Cardiac muscle cell (in vitro differentiated cells and primary cell): ENCODE measurements at regions not wholly inside any gene's neighbourhood (a gene's known extent, or its start where the extent isn't known, plus 50 kb on each side); places are given as distances from the start of the nearest gene placed in this dataset.

Experiments used
- DNase-seq, 2 donors: peaks; one replicate each; pipeline versions ENCODE4 v3.0.0 to v3.0.0-alpha.2; 2010 to 2017; ENCODE audit warnings: low read depth in 1 of 2, low spot score in 1 of 2
- H3K27ac ChIP-seq: fragments of 200-600 bp; sonication (generic); 2 replicates; pipeline ENCODE4 v1.5.1; 2016
- H3K27me3 ChIP-seq: fragments of 200-600 bp; sonication (generic); 2 replicates; pipeline ENCODE4 v1.6.0; 2016; ENCODE audit warnings: control low read depth
- H3K36me3 ChIP-seq: fragments of 200-600 bp; sonication (generic); 2 replicates; pipeline ENCODE4 v1.5.1; 2016; ENCODE audit warnings: control low read depth
- H3K4me1 ChIP-seq: fragments of 200-600 bp; sonication (generic); 2 replicates; pipeline ENCODE4 v1.8.1; 2017; ENCODE audit warnings: low read depth, mild to moderate bottlenecking, mixed run types
- H3K4me3 ChIP-seq: fragments of 200-600 bp; sonication (generic); 2 replicates; pipeline ENCODE4 v1.5.1; 2016; ENCODE audit warnings: mild to moderate bottlenecking
- H3K9me3 ChIP-seq: fragments of 200-600 bp; sonication (generic); 2 replicates; pipeline ENCODE4 v1.5.1; 2017; ENCODE audit warnings: low read depth, mild to moderate bottlenecking, control low read depth
- TF ChIP-seq, protein P1 (sequence below): IDR thresholded peaks from 2 replicates; pipeline ENCODE4 v1.5.1; 2012; ENCODE audit warnings: low read depth, mild to moderate bottlenecking, low read length

DNA sequence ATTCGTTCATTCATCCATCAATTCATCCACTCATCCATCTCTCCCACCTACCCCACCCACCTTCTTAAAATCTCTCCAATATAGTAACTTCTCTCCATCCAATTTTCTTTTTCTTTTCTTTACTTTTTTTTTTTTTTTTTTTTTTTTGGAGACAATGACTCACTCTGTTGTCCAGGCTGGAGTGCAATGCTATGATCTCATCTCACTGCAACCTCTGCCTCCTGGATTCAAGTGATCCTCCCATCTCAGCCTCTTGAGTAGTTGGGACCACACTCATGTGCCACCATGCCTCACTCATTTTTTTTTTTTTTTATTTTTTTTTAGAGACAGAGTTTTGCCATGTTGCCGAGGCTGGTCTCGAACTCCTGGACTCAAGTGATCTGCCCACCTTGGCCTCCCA lies 118.4 kb downstream of the SUDS3 start:
- Histone ChIP-seq H3K4me3 (no peak overlapping the region), H3K27ac (no peak overlapping the region), H3K9me3 (no peaks in the 10 kb centered on the region), H3K4me1 (no peaks in the 10 kb centered on the region), H3K36me3 (no peaks in the 10 kb centered on the region), H3K27me3 (no peaks in the 10 kb centered on the region)
- TF ChIP-seq, protein P1, sequence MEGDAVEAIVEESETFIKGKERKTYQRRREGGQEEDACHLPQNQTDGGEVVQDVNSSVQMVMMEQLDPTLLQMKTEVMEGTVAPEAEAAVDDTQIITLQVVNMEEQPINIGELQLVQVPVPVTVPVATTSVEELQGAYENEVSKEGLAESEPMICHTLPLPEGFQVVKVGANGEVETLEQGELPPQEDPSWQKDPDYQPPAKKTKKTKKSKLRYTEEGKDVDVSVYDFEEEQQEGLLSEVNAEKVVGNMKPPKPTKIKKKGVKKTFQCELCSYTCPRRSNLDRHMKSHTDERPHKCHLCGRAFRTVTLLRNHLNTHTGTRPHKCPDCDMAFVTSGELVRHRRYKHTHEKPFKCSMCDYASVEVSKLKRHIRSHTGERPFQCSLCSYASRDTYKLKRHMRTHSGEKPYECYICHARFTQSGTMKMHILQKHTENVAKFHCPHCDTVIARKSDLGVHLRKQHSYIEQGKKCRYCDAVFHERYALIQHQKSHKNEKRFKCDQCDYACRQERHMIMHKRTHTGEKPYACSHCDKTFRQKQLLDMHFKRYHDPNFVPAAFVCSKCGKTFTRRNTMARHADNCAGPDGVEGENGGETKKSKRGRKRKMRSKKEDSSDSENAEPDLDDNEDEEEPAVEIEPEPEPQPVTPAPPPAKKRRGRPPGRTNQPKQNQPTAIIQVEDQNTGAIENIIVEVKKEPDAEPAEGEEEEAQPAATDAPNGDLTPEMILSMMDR, result no peak
- DNase-seq, result no peak

DNA sequence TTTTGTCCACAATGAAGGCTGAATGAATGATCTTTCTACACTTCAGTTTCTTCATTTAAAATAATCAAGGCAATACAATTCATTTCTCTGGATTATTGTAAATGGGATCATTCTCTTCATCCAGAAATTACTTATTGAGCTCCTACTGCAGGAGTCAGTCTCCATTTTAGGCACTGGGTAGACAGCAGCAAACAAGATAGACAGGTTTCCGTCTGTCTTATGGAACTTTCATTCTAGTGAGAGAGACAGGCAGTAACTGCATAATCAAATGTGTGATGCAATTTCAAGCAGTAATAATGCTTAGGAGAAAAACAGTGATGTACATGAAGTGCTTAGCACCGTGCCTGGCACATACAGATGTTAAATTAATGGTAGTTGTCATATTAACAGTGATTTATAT lies 118.9 kb downstream of the SUDS3 start:
- H3K4me3 ChIP-seq, result no peak overlapping the region
- H3K27ac ChIP-seq, result no peak overlapping the region
- no peak for DNase-seq
- no peaks in the 10 kb centered on the region for H3K4me1 ChIP-seq
- TF ChIP-seq, protein P1, result no peak
- H3K27me3 ChIP-seq, result no peaks in the 10 kb centered on the region
- no peaks in the 10 kb centered on the region for H3K9me3 ChIP-seq
- H3K36me3 ChIP-seq, result no peaks in the 10 kb centered on the region

DNA sequence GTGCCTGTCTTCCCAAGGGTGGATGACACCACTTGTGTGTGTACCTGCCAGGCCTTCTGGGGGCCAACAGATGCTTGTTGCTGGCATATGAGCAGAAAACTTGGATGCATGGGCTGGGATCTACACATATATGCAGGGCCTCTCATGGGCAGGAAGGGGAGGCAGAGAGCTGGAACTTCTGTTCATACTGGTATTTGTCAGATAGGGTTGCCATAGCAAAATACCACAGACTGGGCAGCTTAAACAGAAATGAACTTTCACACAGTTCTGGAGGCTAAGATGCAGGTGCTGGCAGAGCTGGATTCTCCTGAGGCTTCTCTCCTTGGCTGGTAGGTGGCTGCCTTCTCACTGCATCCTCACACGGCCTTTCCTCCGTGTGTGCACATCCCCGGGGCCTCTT lies 121.8 kb downstream of the SUDS3 start:
- H3K27me3 ChIP-seq, result no peaks in the 10 kb centered on the region
- no peak overlapping the region for H3K27ac ChIP-seq
- TF ChIP-seq, protein P1, result no peak
- DNase-seq, result peak in 1 of 2 donors; percentile 54
- H3K36me3 ChIP-seq, result no peaks in the 10 kb centered on the region
- H3K9me3 ChIP-seq, result no peaks in the 10 kb centered on the region
- no peak overlapping the region for H3K4me3 ChIP-seq
- H3K4me1 ChIP-seq, result no peaks in the 10 kb centered on the region

DNA sequence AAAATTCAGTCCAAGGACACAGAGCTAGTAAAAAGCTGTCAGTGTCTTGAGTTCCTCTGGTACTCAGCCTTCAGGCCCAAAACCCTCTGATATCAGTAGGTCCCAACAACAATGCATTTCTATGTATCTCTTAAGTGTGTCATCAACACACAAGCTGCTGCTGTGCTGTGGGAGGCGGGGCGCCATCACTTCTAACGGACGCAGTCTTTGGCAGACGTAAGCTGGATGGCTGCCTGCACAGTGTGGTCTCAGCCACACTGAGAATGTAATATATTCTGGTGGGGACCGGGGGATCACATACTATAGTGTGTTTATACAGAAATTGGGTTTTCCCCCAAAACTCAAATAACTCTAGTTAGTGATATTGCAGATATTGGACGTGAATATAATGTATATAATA lies 123.9 kb downstream of the SUDS3 start:
- TF ChIP-seq, protein P1, result no peak
- H3K27me3 ChIP-seq, result no peaks in the 10 kb centered on the region
- H3K4me3 ChIP-seq, result no peak overlapping the region
- DNase-seq, result no peak
- H3K27ac ChIP-seq, result no peak overlapping the region
- no peaks in the 10 kb centered on the region for H3K4me1 ChIP-seq
- H3K9me3 ChIP-seq, result no peaks in the 10 kb centered on the region
- H3K36me3 ChIP-seq, result no peaks in the 10 kb centered on the region

DNA sequence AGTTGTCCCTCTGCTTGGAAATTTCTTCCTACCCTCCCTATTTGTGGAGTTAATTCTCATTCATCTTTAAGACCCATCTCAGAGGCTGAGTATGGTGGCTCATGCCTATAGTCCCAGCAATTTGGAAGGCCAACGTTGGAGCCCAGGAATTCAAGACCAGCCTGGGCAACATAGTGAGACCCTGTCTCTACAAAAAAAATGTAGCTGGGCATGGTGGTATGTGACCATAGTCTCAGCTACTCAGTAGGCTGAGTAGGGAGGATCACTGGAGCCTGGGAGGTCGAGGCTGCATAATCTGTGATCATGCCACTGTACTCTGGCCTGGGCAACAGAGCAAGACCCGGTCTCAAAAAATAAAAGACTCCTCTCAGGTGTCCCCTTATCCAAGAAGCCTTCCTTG lies 125.1 kb downstream of the SUDS3 start:
- TF ChIP-seq, protein P1, result no peak
- H3K36me3 ChIP-seq, result no peaks in the 10 kb centered on the region
- no peaks in the 10 kb centered on the region for H3K4me1 ChIP-seq
- H3K27ac ChIP-seq, result no peak overlapping the region
- DNase-seq, result no peak
- H3K27me3 ChIP-seq, result no peaks in the 10 kb centered on the region
- no peaks in the 10 kb centered on the region for H3K9me3 ChIP-seq
- no peak overlapping the region for H3K4me3 ChIP-seq

DNA sequence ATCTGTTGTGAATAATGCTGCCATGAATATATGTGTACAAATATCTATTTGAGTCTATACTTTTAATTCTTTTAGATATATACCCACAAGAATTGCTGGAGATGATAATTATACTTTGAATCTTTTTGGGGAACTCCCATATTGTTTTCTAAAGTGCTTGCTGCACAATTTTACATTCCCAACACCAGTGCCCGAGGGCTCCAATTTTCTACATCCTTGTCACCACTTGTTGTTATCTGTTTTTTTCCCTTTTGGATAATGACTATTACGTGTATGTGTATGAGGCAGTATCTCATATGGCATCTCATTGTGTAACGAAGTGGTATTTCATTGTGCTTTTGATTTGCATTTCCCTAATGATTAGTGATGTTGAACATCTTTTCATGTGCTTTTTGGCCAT lies 127.1 kb downstream of the SUDS3 start:
- TF ChIP-seq, protein P1, result no peak
- Histone ChIP-seq H3K9me3 (no peaks in the 10 kb centered on the region), H3K4me3 (no peak overlapping the region), H3K27me3 (no peaks in the 10 kb centered on the region), H3K27ac (no peak overlapping the region), H3K36me3 (no peaks in the 10 kb centered on the region), H3K4me1 (no peaks in the 10 kb centered on the region)
- DNase-seq, result no peak
